Mesothelial cell of epicardium (in vitro differentiated cells): ENCODE measurements at regions not wholly inside any gene's neighbourhood (a gene's known extent, or its start where the extent isn't known, plus 50 kb on each side); places are given as distances from the start of the nearest gene placed in this dataset.

Experiments
- DNase-seq, 2 experiments: peaks; one replicate each; pipeline ENCODE4 v3.0.0; 2021; ENCODE audit warnings: low spot score in 2 of 2; ENCODE audit not compliant: unreplicated experiment in 2 of 2
- H3K27ac Mint-ChIP-seq: 2 replicates; pipeline ENCODE4 v1.8.0; 2021; ENCODE audit warnings: mixed read lengths
- H3K27me3 Mint-ChIP-seq: 2 replicates; pipeline ENCODE4 v1.8.0; 2021; ENCODE audit warnings: low read depth, mixed read lengths
- H3K36me3 Mint-ChIP-seq: 2 replicates; pipeline ENCODE4 v1.8.0; 2021; ENCODE audit warnings: mixed read lengths
- H3K4me1 Mint-ChIP-seq: 2 replicates; pipeline ENCODE4 v1.8.0; 2021; ENCODE audit warnings: mixed read lengths
- H3K4me3 Mint-ChIP-seq: 2 replicates; pipeline ENCODE4 v1.8.0; 2021; ENCODE audit warnings: mild to moderate bottlenecking, moderate library complexity, mixed read lengths
- H3K9me3 Mint-ChIP-seq: 2 replicates; pipeline ENCODE4 v1.8.0; 2021; ENCODE audit warnings: mixed read lengths
- TF ChIP-seq, protein P1 (sequence below): fragments of 200-600 bp; sonication (generic); IDR thresholded peaks from one replicate; pipeline ENCODE4 v1.5.0; 2021; ENCODE audit warnings: antibody characterized with exemption; ENCODE audit not compliant: unreplicated experiment

GRCh38 chr5:107772418-107773310, 101.9 kb upstream of the EFNA5 start:
- TF ChIP-seq, protein P1, sequence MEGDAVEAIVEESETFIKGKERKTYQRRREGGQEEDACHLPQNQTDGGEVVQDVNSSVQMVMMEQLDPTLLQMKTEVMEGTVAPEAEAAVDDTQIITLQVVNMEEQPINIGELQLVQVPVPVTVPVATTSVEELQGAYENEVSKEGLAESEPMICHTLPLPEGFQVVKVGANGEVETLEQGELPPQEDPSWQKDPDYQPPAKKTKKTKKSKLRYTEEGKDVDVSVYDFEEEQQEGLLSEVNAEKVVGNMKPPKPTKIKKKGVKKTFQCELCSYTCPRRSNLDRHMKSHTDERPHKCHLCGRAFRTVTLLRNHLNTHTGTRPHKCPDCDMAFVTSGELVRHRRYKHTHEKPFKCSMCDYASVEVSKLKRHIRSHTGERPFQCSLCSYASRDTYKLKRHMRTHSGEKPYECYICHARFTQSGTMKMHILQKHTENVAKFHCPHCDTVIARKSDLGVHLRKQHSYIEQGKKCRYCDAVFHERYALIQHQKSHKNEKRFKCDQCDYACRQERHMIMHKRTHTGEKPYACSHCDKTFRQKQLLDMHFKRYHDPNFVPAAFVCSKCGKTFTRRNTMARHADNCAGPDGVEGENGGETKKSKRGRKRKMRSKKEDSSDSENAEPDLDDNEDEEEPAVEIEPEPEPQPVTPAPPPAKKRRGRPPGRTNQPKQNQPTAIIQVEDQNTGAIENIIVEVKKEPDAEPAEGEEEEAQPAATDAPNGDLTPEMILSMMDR = no peak
- Mint-ChIP-seq H3K27me3 (no peaks in the 10 kb centered on the region), H3K27ac (no peak overlapping the region), H3K4me1 (peaks cover 31% of the 10 kb centered on the region), H3K9me3 (no peaks in the 10 kb centered on the region), H3K4me3 (no peak overlapping the region), H3K36me3 (no peaks in the 10 kb centered on the region)
- no peak for DNase-seq

- Mint-ChIP-seq H3K4me3 (no peak overlapping the region), H3K36me3 (no peaks in the 10 kb centered on the region), H3K4me1 (peaks cover 24% of the 10 kb centered on the region), H3K27me3 (no peaks in the 10 kb centered on the region), H3K27ac (no peak overlapping the region), H3K9me3 (no peaks in the 10 kb centered on the region)
- no peak for DNase-seq
- TF ChIP-seq, protein P1 = no peak
These were observed 101.2 kb upstream of the EFNA5 start for GRCh38 chr5:107771926-107772325.

- Mint-ChIP-seq H3K27me3 (no peaks in the 10 kb centered on the region), H3K9me3 (no peaks in the 10 kb centered on the region), H3K27ac (peak overlapping the region; percentile 77), H3K4me1 (peaks cover 18% of the 10 kb centered on the region), H3K36me3 (no peaks in the 10 kb centered on the region), H3K4me3 (no peak overlapping the region)
- TF ChIP-seq, protein P1 = no peak
- no peak for DNase-seq
These were observed 99.3 kb upstream of the EFNA5 start for GRCh38 chr5:107770051-107770450.

- TF ChIP-seq, protein P1 = no peak
- Mint-ChIP-seq H3K27ac (peak overlapping the region; percentile 77), H3K4me3 (no peak overlapping the region), H3K9me3 (no peaks in the 10 kb centered on the region), H3K4me1 (peaks cover 18% of the 10 kb centered on the region), H3K27me3 (no peaks in the 10 kb centered on the region), H3K36me3 (no peaks in the 10 kb centered on the region)
- no peak for DNase-seq
These were observed 98.8 kb upstream of the EFNA5 start for GRCh38 chr5:107769519-107769918.

- DNase-seq = no peak
- peaks cover 21% of the 10 kb centered on the region for H3K4me1 Mint-ChIP-seq
- no peak overlapping the region for H3K27ac Mint-ChIP-seq
- H3K9me3 Mint-ChIP-seq = no peaks in the 10 kb centered on the region
- H3K36me3 Mint-ChIP-seq = no peaks in the 10 kb centered on the region
- no peak overlapping the region for H3K4me3 Mint-ChIP-seq
- no peaks in the 10 kb centered on the region for H3K27me3 Mint-ChIP-seq
- TF ChIP-seq, protein P1 = no peak
These were observed 96.2 kb upstream of the EFNA5 start for GRCh38 chr5:107766972-107767371.
